ENCODE measurements at regions not wholly inside any gene's neighbourhood (a gene's known extent, or its start where the extent isn't known, plus 50 kb on each side); places are given as distances from the start of the nearest gene placed in this dataset.

DNA sequence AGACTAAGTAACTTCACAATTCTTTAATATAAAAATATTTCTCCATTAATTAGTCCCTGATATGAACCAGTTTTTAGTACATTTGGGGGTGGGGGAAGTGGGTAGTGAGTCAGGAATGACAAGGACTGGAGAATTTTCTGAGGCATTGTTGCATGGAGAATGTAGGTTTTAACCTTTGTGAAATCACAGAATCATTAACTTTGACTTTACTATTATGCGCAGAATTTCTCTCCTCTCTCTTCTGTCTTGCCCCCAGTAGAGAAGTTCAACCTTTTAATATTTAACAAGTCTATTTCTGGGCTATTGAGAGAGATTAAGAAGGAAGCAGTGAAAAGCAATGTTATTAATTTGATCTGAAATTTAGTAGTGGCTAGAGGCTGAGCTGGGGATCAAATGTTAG lies 597.0 kb downstream of the PCDH18 start:
- H3K27ac ChIP-seq (ENCODE audit: low read depth, low read length), result no peak overlapping the region
- no peaks in the 10 kb centered on the region for H4K20me1 ChIP-seq (ENCODE audit: low read depth, low read length)
- no peaks in the 10 kb centered on the region for H3K9me3 ChIP-seq (ENCODE audit: insufficient read depth, low read length)
- H3K36me3 ChIP-seq (ENCODE audit: low read length), result no peaks in the 10 kb centered on the region
- no peak overlapping the region for H3K4me2 ChIP-seq (ENCODE audit: low read depth, low read length, poor library complexity, severe bottlenecking)
- no peaks in the 10 kb centered on the region for H3K9me2 ChIP-seq (replicated peaks; ENCODE audit: insufficient read depth, low read length)
- TF ChIP-seq, protein P1, sequence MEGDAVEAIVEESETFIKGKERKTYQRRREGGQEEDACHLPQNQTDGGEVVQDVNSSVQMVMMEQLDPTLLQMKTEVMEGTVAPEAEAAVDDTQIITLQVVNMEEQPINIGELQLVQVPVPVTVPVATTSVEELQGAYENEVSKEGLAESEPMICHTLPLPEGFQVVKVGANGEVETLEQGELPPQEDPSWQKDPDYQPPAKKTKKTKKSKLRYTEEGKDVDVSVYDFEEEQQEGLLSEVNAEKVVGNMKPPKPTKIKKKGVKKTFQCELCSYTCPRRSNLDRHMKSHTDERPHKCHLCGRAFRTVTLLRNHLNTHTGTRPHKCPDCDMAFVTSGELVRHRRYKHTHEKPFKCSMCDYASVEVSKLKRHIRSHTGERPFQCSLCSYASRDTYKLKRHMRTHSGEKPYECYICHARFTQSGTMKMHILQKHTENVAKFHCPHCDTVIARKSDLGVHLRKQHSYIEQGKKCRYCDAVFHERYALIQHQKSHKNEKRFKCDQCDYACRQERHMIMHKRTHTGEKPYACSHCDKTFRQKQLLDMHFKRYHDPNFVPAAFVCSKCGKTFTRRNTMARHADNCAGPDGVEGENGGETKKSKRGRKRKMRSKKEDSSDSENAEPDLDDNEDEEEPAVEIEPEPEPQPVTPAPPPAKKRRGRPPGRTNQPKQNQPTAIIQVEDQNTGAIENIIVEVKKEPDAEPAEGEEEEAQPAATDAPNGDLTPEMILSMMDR (IDR thresholded peaks at IDR 0.05; ENCODE audit: insufficient read depth, low read length, poor library complexity, severe bottlenecking), result no peak
- no peak for TF ChIP-seq EZH2phosphoT487 (conservative IDR thresholded peaks at IDR 0.05; ENCODE audit: low read length)
- no peak overlapping the region for H3K9ac ChIP-seq (ENCODE audit: low read length)
- H3F3A ChIP-seq (ENCODE audit: insufficient read depth), result no peaks in the 10 kb centered on the region
- no peaks in the 10 kb centered on the region for H3K27me3 ChIP-seq (ENCODE audit: low read length)
- H2AFZ ChIP-seq (ENCODE audit: low read depth, low read length, severe bottlenecking), result no peak overlapping the region
- no peak overlapping the region for H3K4me3 ChIP-seq (ENCODE audit: insufficient read depth, low read length, poor library complexity, severe bottlenecking)
- no peaks in the 10 kb centered on the region for H3K79me2 ChIP-seq (ENCODE audit: insufficient read depth, low read length)

DNA sequence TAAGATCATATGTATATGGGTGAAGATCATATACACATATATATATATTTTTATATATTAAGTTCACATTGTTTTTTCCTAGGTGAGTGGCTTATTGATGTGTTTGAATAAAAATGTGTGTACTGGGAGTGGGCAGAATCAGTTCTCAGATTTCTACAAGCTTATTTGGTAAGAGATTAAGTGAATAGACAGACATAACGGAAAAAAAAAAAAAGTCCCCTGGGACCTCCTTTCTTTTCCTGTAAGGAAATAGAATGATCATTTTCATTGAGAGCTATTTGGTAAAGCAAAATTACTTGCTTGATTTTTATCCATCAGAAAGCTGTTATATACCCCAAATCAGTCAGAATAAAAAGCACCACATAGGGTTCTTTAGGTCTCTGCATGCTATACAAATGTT lies 597.7 kb downstream of the PCDH18 start:
- H3K27me3 ChIP-seq (ENCODE audit: low read length), result no peaks in the 10 kb centered on the region
- H3K4me3 ChIP-seq (ENCODE audit: insufficient read depth, low read length, poor library complexity, severe bottlenecking), result no peak overlapping the region
- no peak overlapping the region for H2AFZ ChIP-seq (ENCODE audit: low read depth, low read length, severe bottlenecking)
- H3K9me3 ChIP-seq (ENCODE audit: insufficient read depth, low read length), result no peaks in the 10 kb centered on the region
- H3K79me2 ChIP-seq (ENCODE audit: insufficient read depth, low read length), result no peaks in the 10 kb centered on the region
- H4K20me1 ChIP-seq (ENCODE audit: low read depth, low read length), result no peaks in the 10 kb centered on the region
- no peak overlapping the region for H3K4me2 ChIP-seq (ENCODE audit: low read depth, low read length, poor library complexity, severe bottlenecking)
- H3K36me3 ChIP-seq (ENCODE audit: low read length), result no peaks in the 10 kb centered on the region
- TF ChIP-seq, protein P1 (IDR thresholded peaks at IDR 0.05; ENCODE audit: insufficient read depth, low read length, poor library complexity, severe bottlenecking), result no peak
- TF ChIP-seq EZH2phosphoT487 (conservative IDR thresholded peaks at IDR 0.05; ENCODE audit: low read length), result no peak
- H3K9me2 ChIP-seq (replicated peaks; ENCODE audit: insufficient read depth, low read length), result no peaks in the 10 kb centered on the region
- no peak overlapping the region for H3K27ac ChIP-seq (ENCODE audit: low read depth, low read length)
- no peak overlapping the region for H3K9ac ChIP-seq (ENCODE audit: low read length)
- H3F3A ChIP-seq (ENCODE audit: insufficient read depth), result no peaks in the 10 kb centered on the region

DNA sequence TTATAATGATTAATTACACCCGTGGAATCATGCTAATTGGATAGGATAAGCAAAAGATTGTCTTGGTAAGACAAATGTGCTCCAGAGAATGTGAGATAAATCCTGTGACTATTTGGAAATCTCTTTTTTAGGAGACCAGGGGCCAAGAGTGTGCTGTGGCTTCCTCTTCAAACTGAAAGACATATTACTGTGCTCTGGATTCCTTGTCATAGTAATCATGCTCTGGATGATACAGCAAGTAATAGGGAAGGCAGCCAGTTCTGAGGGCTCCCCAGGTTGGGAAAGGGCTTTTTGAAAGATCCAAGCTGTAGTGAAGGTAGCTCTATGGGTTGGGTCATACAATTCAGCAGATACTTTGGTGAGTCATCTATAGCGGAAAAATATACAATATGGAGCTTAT lies 600.5 kb downstream of the PCDH18 start:
- Histone ChIP-seq H3F3A (ENCODE audit: insufficient read depth) (no peaks in the 10 kb centered on the region), H3K9ac (ENCODE audit: low read length) (no peak overlapping the region), H3K27me3 (ENCODE audit: low read length) (no peaks in the 10 kb centered on the region), H3K27ac (ENCODE audit: low read depth, low read length) (no peak overlapping the region), H3K4me2 (ENCODE audit: low read depth, low read length, poor library complexity, severe bottlenecking) (no peak overlapping the region), H3K36me3 (ENCODE audit: low read length) (no peaks in the 10 kb centered on the region), H2AFZ (ENCODE audit: low read depth, low read length, severe bottlenecking) (no peak overlapping the region), H3K9me3 (ENCODE audit: insufficient read depth, low read length) (no peaks in the 10 kb centered on the region), H3K4me3 (ENCODE audit: insufficient read depth, low read length, poor library complexity, severe bottlenecking) (no peak overlapping the region), H4K20me1 (ENCODE audit: low read depth, low read length) (no peaks in the 10 kb centered on the region), H3K9me2 (replicated peaks; ENCODE audit: insufficient read depth, low read length) (no peaks in the 10 kb centered on the region), H3K79me2 (ENCODE audit: insufficient read depth, low read length) (no peaks in the 10 kb centered on the region)
- TF ChIP-seq, protein P1 (IDR thresholded peaks at IDR 0.05; ENCODE audit: insufficient read depth, low read length, poor library complexity, severe bottlenecking), result no peak
- no peak for TF ChIP-seq EZH2phosphoT487 (conservative IDR thresholded peaks at IDR 0.05; ENCODE audit: low read length)

Measured in SU-DHL-6 (cell line).